Thoracic aorta (tissue), 2 donors: ENCODE measurements at regions not wholly inside any gene's neighbourhood (a gene's known extent, or its start where the extent isn't known, plus 50 kb on each side); places are given as distances from the start of the nearest gene placed in this dataset.
"Not testable (repeated sequence)": the region's sequence is repeated elsewhere in the genome, so short reads cannot be mapped to it uniquely, and the experiment has no call there.

Source experiments
- ATAC-seq: fragments of 150-250 bp; one replicate; pipeline ENCODE4 v1.8.0; 2017; ENCODE audit warnings: low read depth; ENCODE audit not compliant: insufficient number of reproducible peaks, low FRiP score
- DNase-seq: peaks from one replicate; pipeline ENCODE4 v3.0.0-alpha.2; 2020; ENCODE audit warnings: low spot score
- H3K27ac ChIP-seq, 2 donors: fragments of 200-600 bp; sonication (generic); 1 replicate in 1 of 2; 2 replicates in 1 of 2; pipeline ENCODE4 v1.5.1; 2016; ENCODE audit warnings: mild to moderate bottlenecking in 2 of 2, moderate library complexity in 2 of 2
- H3K27me3 ChIP-seq: fragments of 200-600 bp; sonication (generic); replicated peaks from 2 replicates; pipeline ENCODE4 v1.6.0; 2016; ENCODE audit warnings: mild to moderate bottlenecking; ENCODE audit not compliant: insufficient read depth
- H3K36me3 ChIP-seq: fragments of 200-600 bp; sonication (generic); one replicate; pipeline ENCODE4 v1.5.1; 2016
- H3K4me1 ChIP-seq, 2 donors: fragments of 200-600 bp; sonication (generic); 1 replicate in 1 of 2; 2 replicates in 1 of 2; pipeline versions ENCODE4 v1.5.1 to v1.6.0; 2016; ENCODE audit warnings: low read depth in 2 of 2, mild to moderate bottlenecking in 1 of 2; ENCODE audit not compliant: control insufficient read depth in 1 of 2
- H3K4me3 ChIP-seq: fragments of 200-600 bp; sonication (generic); 2 replicates; pipeline ENCODE4 v1.5.1; 2016; ENCODE audit warnings: mild to moderate bottlenecking
- H3K9me3 ChIP-seq: fragments of 200-600 bp; sonication (generic); 2 replicates; pipeline ENCODE4 v1.5.1; 2016

DNA sequence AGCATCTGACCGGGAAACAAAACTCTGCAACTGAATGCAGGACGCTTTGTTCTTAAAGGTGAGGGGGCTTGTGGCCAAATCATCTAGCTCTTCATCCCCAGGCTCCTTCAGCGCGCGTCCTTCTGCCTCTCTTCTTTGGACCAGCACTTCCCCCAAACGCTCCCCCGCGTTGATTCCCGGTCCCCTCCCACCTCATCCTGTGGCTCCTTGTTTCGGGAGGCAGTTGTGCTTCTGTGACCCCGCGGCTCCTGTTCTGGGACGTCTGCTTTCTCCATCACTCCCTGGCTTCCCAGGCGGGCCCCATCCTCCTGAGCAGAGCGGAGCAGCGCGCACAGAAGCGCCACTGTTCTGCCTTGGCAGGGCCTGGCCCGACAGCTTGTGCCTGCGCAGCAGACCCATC lies 109.7 kb upstream of the ZNG1E start:
- not testable (repeated sequence) for H3K27me3 ChIP-seq, DNase-seq, H3K27ac ChIP-seq

GRCh38 chr9:65519018-65519417 lies 156.7 kb upstream of the ZNG1E start:
- ATAC-seq, DNase-seq, H3K9me3 ChIP-seq, H3K4me3 ChIP-seq, H3K27me3 ChIP-seq, H3K36me3 ChIP-seq, H3K27ac ChIP-seq, H3K4me1 ChIP-seq: not testable (repeated sequence)

More for the DNA sequence above, 109.7 kb upstream of the ZNG1E start:
- not testable (repeated sequence) for H3K9me3 ChIP-seq, H3K4me3 ChIP-seq, ATAC-seq, H3K36me3 ChIP-seq, H3K4me1 ChIP-seq

DNA sequence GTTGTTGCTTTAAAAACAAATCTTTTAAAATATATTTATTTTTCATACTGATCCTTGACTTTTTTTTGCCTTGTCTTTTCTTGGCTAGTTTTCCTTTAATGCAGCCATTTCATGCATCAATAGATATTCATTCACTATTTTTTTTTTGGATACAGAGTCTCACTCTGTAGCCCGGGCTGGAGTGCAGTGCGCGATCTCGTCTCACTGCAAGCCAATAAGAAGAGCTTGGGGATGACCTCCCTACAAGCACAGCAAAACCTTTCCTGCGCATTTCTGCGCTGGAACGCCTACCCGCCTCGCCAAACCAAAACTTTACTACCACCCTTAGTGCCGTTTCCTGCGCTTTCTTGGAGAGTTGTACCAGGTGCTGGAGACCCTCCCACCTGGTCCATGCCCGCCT lies 161.3 kb upstream of the ZNG1E start:
- not testable (repeated sequence) for H3K27ac ChIP-seq, ATAC-seq, H3K4me3 ChIP-seq, H3K27me3 ChIP-seq, H3K9me3 ChIP-seq, H3K4me1 ChIP-seq, H3K36me3 ChIP-seq, DNase-seq

DNA sequence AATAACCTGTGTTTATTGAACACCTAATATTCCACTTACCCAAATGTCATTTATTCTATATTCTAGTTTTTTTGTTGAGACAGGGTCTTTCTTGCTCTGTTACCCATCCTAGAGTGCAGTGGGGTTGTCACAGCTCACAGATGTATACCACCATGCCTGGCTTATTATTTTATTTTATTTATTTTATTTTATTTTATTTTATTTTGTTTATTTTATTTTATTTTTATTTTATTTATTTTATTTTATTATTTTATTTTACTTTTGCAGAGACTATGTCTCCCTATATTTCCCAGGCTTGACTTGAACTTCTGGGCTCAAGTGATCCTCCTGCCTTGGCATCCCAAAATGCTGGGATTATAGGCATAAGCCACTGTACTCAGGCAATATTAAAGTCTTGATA lies 167.8 kb upstream of the ZNG1E start:
- not testable (repeated sequence) for H3K27ac ChIP-seq, H3K4me3 ChIP-seq

DNA sequence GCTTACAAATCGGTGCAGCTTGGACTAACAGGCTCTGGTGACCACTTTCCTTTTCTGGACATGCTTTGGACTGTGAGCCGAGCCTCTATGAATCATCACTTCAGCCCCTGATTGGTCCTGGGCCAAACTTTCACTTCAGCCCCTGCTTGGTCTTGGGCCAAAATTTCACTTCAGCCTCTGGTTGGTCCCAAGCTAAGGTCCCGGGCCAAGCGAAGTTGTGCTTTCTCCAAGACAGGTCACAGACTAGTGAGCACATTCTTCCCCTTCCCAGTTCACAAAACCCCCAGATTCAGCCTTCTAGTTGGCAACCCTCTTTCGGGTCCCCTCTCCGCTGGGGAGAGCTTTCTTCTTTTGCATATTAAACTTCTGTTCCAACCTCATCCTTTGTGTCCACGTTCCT lies 171.0 kb upstream of the ZNG1E start:
- not testable (repeated sequence) for ATAC-seq, H3K27me3 ChIP-seq, H3K9me3 ChIP-seq, DNase-seq, H3K36me3 ChIP-seq, H3K27ac ChIP-seq, H3K4me3 ChIP-seq, H3K4me1 ChIP-seq

More for the DNA sequence above, 167.8 kb upstream of the ZNG1E start:
- not testable (repeated sequence) for H3K36me3 ChIP-seq, ATAC-seq, DNase-seq, H3K4me1 ChIP-seq, H3K9me3 ChIP-seq, H3K27me3 ChIP-seq

- H3K27ac ChIP-seq, H3K4me1 ChIP-seq, DNase-seq, H3K36me3 ChIP-seq, ATAC-seq, H3K27me3 ChIP-seq, H3K4me3 ChIP-seq, H3K9me3 ChIP-seq: not testable (repeated sequence)
These were observed 172.0 kb upstream of the ZNG1E start for GRCh38 chr9:65503696-65504095.

DNA sequence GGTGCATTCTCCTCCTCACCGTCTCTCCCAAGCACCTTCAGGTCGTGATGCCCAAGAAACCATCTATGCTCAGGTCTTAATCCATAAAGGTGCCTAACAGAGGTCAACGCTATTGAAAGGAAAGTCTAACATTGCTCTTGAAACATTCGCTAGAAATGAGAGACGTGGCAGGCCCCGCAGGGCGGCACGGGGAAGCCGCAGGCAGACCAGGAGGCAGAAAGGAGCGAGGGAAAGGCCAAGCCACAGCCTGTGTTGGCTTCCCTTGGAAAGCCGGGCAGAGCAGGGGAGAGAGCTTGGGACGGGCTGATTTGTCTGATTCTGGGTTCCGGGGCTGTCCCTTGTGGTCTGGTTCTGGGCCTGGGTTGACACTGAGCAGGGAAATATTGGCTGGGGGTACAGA lies 192.8 kb upstream of the ZNG1E start:
- not testable (repeated sequence) for DNase-seq, H3K27me3 ChIP-seq, ATAC-seq

GRCh38 chr9:65481291-65481690 lies 194.4 kb upstream of the ZNG1E start:
- DNase-seq, ATAC-seq, H3K4me1 ChIP-seq, H3K27me3 ChIP-seq, H3K9me3 ChIP-seq, H3K4me3 ChIP-seq, H3K36me3 ChIP-seq, H3K27ac ChIP-seq: not testable (repeated sequence)

More for the DNA sequence above, 192.8 kb upstream of the ZNG1E start:
- H3K4me3 ChIP-seq, H3K4me1 ChIP-seq, H3K36me3 ChIP-seq, H3K9me3 ChIP-seq, H3K27ac ChIP-seq: not testable (repeated sequence)

- not testable (repeated sequence) for ATAC-seq, DNase-seq, H3K36me3 ChIP-seq, H3K27ac ChIP-seq, H3K27me3 ChIP-seq, H3K4me3 ChIP-seq, H3K4me1 ChIP-seq, H3K9me3 ChIP-seq
These were observed 189.9 kb upstream of the FOXD4L5 start for GRCh38 chr9:65474891-65475290.

DNA sequence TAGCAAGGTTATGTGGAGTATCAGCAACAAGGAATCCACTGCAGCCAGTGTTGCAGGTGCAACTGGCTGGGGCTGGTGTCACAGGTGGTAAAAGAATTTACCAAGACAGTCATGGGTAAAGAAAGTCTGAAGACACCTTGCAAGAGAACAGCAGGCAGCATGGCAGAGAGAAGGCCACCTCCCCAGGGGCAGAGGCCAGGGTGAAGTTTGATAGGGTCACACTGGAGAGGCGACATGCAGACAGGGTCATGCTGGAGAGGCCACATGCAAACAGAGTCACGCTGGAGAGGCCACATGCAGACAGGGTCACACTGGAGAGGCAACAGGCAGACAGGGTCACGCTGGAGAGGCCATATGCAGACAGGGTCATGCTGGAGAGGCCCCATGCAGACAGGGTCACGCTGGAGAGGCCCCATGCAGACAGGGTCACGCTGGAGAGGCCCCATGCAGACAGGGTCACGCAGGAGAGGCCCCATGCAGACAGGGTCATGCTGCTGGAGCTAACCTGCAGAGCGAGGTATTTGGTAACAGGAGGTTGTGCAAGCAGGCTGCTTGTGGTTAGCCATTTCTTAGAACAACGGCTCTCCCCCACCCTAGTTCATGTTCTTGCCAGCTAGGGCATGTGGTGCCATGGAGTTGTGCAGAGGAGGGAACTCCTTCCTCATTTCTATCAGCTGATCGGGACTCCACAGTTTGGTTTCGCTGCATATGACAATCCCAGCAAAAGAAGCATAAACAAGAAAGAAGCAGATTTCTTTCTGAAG lies 188.2 kb upstream of the FOXD4L5 start:
- DNase-seq, ATAC-seq, H3K9me3 ChIP-seq, H3K4me3 ChIP-seq, H3K27ac ChIP-seq, H3K4me1 ChIP-seq, H3K27me3 ChIP-seq, H3K36me3 ChIP-seq: not testable (repeated sequence)

- not testable (repeated sequence) for H3K36me3 ChIP-seq, DNase-seq, H3K27me3 ChIP-seq, H3K9me3 ChIP-seq, H3K27ac ChIP-seq, H3K4me3 ChIP-seq, H3K4me1 ChIP-seq, ATAC-seq
These were observed 186.1 kb upstream of the FOXD4L5 start for GRCh38 chr9:65471106-65471505.

DNA sequence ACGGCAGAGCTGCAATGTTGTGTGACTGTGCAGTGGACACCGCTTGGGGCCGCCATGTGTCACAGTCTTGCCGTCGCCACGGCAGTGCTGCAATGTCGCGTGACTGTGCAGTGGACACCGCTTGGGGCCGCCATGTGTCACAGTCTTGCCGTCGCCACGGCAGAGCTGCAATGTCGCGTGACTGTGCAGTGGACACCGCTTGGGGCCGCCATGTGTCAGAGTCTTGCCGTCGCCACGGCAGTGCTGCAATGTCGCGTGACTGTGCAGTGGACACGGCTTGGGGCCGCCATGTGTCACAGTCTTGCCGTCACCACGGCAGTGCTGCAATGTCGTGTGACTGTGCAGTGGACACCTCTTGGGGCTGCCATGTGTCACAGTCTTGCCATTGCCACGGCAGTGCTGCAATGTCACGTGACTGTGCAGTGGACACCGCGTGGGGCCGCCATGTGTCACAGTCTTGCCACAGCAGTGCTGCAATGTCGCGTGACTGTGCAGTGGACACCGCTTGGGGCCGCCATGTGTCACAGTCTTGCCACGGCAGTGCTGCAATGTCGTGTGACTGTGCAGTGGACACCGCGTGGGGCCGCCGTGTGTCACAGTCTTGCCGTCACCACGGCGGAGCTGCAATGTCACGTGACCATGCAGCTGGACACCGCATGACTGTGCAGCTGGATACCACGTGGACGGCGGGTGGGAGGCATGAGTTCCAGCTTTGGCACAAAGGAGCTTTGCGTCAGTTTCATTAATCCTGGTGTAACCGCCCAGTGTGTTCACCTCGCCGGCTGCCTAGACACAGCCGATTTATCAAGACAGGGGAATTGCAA lies 182.1 kb upstream of the FOXD4L5 start:
- H3K9me3 ChIP-seq, H3K4me1 ChIP-seq, DNase-seq, H3K36me3 ChIP-seq, ATAC-seq, H3K27me3 ChIP-seq, H3K27ac ChIP-seq, H3K4me3 ChIP-seq: not testable (repeated sequence)
